ENCODE measurements at regions not wholly inside any gene's neighbourhood (a gene's known extent, or its start where the extent isn't known, plus 50 kb on each side); places are given as distances from the start of the nearest gene placed in this dataset.

DNA sequence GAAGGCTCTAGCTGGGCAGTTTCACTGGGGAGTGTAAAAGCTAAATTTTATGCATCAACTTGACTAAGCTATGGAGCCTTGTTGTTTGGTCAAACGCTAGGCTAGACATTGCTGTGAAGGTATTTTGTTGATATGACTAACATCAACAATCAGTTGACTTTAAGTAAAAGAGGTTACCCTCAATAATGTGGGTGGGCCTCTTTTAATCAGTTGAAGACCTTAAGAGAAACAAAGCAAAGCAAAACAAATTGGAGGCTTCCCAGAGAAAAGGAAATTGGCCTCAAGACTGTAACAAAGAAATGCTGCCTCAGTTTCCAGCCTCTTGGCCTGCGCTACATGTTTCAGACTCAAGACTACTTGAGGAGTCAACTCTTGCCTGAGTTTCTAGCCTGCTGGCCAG lies 50.0 kb upstream of the TSC22D1 start:
- FAIRE-seq (no peak), DNase-seq (ENCODE audit: low spot score) (no peak)
